GM06990 (cell line): ENCODE measurements at regions not wholly inside any gene's neighbourhood (a gene's known extent, or its start where the extent isn't known, plus 50 kb on each side); places are given as distances from the start of the nearest gene placed in this dataset.

ENCODE experiments used
- DNase-seq: peaks from one replicate; pipeline ENCODE4 v3.0.0-alpha.2; 2011; ENCODE audit not compliant: insufficient read length; ENCODE audit errors: extremely low read depth
- H3K27me3 ChIP-seq: replicated peaks from 2 replicates; pipeline ENCODE4 v1.6.0; 2011; ENCODE audit warnings: low read length; ENCODE audit not compliant: control insufficient read depth, insufficient read depth
- H3K36me3 ChIP-seq: 2 replicates; pipeline ENCODE4 v1.5.1; 2011; ENCODE audit warnings: low read length; ENCODE audit not compliant: control insufficient read depth, insufficient read depth
- H3K4me3 ChIP-seq: replicated peaks from 2 replicates; pipeline ENCODE4 v1.5.1; 2011; ENCODE audit warnings: low read depth, mild to moderate bottlenecking, control low read depth, low read length
- CTCF ChIP-seq: IDR thresholded peaks from 2 replicates; pipeline ENCODE4 v1.5.1; 2011; ENCODE audit warnings: low read length, control low read depth, mild to moderate bottlenecking, inconsistent platforms; ENCODE audit not compliant: insufficient read depth, poor library complexity, severe bottlenecking

DNA sequence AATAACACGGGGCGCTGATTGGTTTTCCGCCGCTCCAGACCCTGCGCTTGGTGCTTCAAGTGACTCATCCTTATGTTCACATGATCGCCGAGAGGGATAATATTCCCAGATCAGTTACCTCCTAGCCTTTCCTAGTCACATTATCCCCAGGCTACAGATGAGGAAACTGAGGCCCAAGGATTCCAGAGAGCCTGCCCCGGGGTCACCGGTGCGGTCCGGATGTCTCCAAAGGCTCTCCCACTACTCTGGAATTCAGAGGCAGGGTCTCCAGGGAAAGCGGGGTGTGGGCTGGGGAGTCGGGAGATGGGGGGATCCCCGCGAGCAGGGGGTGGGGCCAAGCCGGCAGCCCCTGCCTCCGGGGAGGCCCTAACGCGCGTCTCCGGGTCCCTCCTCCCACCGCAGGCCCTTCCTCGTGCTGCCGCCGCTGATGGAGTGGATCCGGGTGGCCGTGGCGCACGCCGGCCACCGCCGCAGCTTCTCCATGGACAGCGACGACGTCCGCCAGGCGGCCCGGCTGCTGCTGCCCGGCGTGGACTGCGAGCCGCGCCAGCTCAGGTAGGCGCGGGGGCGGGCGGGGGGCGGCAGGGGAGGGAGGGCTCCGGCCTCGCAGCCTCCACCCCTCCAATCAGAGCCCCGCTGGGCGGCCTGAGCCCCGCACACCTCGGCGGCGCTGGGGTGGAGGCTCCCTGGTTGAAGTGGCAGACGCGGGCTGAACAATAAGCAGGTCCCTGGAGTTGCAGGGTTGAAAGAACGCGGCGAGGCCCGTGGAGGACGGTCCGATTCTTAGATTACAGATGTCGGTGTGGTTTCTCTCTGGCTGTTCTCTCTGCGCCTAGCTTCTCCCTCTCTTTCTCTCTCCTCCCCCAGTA is 104.6 kb upstream of the PWP1 start:
- TF ChIP-seq CTCF = no peak
- peaks cover 1% of the 10 kb centered on the region for H3K27me3 ChIP-seq
- no peak for DNase-seq
- no peaks in the 10 kb centered on the region for H3K36me3 ChIP-seq
- H3K4me3 ChIP-seq = no peak overlapping the region

- H3K36me3 ChIP-seq = no peaks in the 10 kb centered on the region
- no peak for DNase-seq
- H3K4me3 ChIP-seq = no peak overlapping the region
- no peak for TF ChIP-seq CTCF
- peaks cover 1% of the 10 kb centered on the region for H3K27me3 ChIP-seq
These were observed 104.0 kb upstream of the PWP1 start for GRCh38 chr12:107581619-107582015.

DNA sequence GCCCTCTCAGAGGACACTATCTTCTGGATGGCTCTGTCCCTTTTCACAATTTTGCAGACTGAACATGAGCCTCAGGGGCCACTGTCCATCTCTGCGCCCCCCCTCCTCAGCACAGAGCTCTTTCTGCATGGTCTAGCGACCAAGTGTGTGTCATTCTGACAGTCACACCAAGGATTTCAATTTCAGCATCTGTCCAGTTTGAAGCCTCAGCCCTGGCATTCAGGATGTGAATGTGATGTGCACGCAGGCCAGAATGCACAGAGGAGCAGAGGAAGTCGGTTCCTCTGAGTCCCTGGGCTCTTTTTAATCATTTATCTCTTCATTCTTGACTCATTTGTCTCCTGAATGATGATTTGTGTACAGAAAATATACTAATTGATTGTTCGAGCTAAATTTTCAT is 102.0 kb upstream of the PWP1 start:
- peaks cover 1% of the 10 kb centered on the region for H3K27me3 ChIP-seq
- DNase-seq = no peak
- H3K36me3 ChIP-seq = no peaks in the 10 kb centered on the region
- TF ChIP-seq CTCF = no peak
- H3K4me3 ChIP-seq = no peak overlapping the region

DNA sequence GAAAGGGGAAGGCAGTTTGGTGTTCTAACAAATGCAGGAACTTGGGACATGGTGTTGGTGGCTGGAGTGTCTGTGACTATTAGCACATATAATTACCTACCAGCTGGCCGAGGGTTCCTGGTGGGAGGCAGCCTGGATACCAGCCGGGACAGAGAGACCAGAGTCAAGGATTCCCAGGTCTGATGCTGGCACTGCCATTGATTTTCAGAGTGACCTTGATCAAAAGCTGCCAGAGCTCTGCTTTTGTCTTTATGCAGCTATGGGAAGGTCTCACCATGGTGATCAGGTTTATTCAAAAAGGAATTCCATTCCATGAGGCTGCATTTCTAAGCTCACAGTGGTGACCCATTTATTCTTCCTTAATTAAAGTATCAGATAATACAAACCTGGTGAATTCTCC is 101.0 kb upstream of the PWP1 start:
- H3K27me3 ChIP-seq = peaks cover 1% of the 10 kb centered on the region
- no peak for TF ChIP-seq CTCF
- DNase-seq = no peak
- H3K36me3 ChIP-seq = no peaks in the 10 kb centered on the region
- H3K4me3 ChIP-seq = no peak overlapping the region

DNA sequence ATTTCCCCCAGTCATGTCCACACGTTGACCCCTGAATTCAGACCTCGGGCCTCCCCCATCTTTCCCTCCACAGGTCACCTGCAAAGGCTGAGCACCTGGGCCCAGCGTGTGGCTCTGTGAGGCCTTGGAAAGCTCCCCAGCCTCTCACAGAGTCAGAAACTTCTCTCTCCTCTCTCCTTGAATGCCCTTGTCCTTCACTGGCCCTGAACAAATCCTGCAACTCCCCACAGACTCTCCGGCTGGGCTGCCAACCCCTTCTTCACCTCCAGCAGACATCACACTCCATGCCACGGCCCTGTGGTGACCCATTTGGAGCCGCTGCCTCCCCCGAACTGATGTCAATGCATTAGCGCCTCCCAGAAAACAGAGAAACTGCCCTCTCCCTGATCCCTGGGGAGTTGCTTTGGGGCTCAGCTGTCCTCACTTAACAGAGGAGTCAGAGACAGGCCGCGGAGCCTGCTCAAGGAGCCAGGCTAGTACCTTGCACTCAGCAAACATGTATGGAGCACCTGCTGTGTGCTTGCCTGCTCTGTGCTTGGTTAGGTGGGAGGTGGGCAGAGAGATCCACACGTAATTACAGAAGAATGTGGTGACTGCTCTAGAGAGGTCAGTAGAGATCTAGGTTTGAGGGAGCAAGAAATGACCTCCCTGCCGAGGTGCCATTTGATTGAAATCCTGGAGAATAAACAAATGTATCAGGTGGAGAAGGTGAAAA is 99.2 kb upstream of the PWP1 start:
- no peak overlapping the region for H3K4me3 ChIP-seq
- DNase-seq = no peak
- no peaks in the 10 kb centered on the region for H3K36me3 ChIP-seq
- no peak for TF ChIP-seq CTCF
- peaks cover 1% of the 10 kb centered on the region for H3K27me3 ChIP-seq
